Urinary bladder (tissue), 3 donors: ENCODE measurements at regions not wholly inside any gene's neighbourhood (a gene's known extent, or its start where the extent isn't known, plus 50 kb on each side); places are given as distances from the start of the nearest gene placed in this dataset.

Experiments used
- DNase-seq: peaks from one replicate; pipeline ENCODE4 v3.0.0-alpha.2; 2015; ENCODE audit errors: extremely low spot score
- H3K27ac ChIP-seq: one replicate; pipeline ENCODE4 v1.5.1; 2013; ENCODE audit warnings: low read depth, mild to moderate bottlenecking, moderate library complexity
- H3K36me3 ChIP-seq: one replicate; pipeline ENCODE4 v1.6.1; 2013; ENCODE audit warnings: mild to moderate bottlenecking, moderate library complexity; ENCODE audit not compliant: insufficient read depth
- H3K4me1 ChIP-seq: one replicate; pipeline ENCODE4 v1.6.1; 2013; ENCODE audit warnings: mild to moderate bottlenecking, moderate library complexity; ENCODE audit not compliant: insufficient read depth
- H3K4me3 ChIP-seq: one replicate; pipeline ENCODE4 v1.5.1; 2013; ENCODE audit warnings: low read depth, low read length
- WGBS: extraction: QIAGEN DNeasy Blood & Tissue Kit; methylation state at CpG from one replicate; pipeline ENCODE4 v1.1.7; 2013; 5-methylcytosine and 5-hydroxymethylcytosine counted together
- donor health status: healthy with polysubstance abuse.
- donor health status: healthy.

DNA sequence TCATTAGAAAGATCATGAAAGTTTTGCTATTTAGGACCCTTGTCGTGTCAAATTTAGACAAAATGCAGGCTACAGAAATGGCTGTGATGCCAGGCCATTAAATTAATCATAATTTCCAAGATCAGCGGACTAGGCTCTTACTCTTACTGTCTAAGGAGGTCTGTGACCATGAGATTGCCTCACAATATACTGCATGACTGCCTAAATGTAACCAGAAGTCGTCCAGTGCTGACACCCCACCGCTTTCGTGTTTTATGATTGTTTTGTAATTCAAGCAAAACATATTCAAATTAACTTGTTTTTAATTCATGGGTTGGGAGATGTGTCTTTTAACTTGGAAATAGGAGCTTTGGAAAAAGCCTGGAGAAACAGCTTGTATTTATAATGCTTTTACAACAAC, 947.5 kb downstream of the BRINP3 start:
- H3K4me1 ChIP-seq = no peaks in the 10 kb centered on the region
- 63% methylated on average over 5 of the region's 5 CpGs for WGBS
- no peak overlapping the region for H3K27ac ChIP-seq
- no peaks in the 10 kb centered on the region for H3K36me3 ChIP-seq
- H3K4me3 ChIP-seq = no peak overlapping the region
- no peak for DNase-seq

DNA sequence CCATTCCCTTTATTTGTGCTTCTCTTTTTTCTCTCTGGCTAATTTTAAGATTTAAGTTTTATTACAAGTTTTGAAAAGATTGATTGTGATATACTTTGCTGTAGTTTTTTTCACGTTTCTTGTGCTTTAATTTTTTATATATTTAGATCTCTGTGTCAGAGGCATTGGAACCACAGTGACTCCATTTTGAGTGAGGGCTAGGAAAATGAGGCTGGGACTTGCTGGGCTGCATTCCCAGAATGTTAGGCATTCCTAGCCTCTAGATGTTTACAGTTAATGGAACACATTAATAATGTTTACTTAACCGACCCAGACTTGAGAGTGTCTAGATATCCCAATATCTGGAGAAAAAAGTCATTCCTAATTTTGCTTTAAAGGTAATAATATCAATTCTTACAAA, 939.4 kb downstream of the BRINP3 start:
- WGBS = 59% methylated on average over 2 of the region's 2 CpGs
- Histone ChIP-seq H3K36me3 (no peaks in the 10 kb centered on the region), H3K4me3 (no peak overlapping the region), H3K4me1 (no peaks in the 10 kb centered on the region), H3K27ac (no peak overlapping the region)
- no peak for DNase-seq

DNA sequence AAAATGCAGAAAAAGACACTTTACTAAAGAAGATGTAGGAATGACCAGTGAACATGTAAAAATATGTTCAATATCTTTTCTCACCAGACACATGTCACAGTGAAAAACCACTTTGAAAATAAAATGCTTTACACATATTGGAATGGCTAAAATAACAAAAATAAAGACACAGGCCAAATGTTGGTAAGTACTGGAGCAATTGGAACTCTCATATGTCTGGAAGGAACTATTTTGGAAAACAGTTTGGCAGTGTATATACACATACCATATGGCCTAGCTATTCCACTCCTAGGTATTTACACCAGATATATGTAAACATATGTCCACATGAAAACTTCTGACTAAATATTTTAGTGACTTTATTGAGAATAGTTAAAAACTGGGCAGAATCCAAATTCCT, 927.2 kb downstream of the BRINP3 start:
- Histone ChIP-seq H3K4me3 (no peak overlapping the region), H3K36me3 (no peaks in the 10 kb centered on the region), H3K27ac (no peak overlapping the region), H3K4me1 (no peaks in the 10 kb centered on the region)
- no peak for DNase-seq

DNA sequence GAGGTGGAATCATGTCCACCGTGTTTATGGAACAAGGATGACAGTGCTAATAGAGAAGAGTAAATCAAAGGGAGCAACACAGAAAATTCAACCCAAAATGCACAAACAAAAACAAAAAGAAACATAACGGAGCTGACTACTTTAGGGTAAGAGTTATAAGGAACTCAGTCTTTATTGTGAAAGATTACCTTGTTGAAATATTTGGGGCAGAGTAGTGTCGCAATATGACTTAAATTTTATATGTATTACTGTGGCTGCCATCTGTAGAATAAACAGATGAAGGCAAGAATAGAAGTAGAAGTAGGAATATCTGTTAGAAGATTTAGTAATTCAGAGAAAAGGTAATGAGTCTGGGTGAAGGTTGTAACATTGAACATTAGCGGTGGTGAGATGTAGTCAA, 913.9 kb downstream of the BRINP3 start:
- WGBS = 93% methylated on average over 4 of the region's 4 CpGs
- H3K4me1 ChIP-seq = no peaks in the 10 kb centered on the region
- H3K27ac ChIP-seq = no peak overlapping the region
- no peak for DNase-seq
- no peaks in the 10 kb centered on the region for H3K36me3 ChIP-seq
- H3K4me3 ChIP-seq = no peak overlapping the region

DNA sequence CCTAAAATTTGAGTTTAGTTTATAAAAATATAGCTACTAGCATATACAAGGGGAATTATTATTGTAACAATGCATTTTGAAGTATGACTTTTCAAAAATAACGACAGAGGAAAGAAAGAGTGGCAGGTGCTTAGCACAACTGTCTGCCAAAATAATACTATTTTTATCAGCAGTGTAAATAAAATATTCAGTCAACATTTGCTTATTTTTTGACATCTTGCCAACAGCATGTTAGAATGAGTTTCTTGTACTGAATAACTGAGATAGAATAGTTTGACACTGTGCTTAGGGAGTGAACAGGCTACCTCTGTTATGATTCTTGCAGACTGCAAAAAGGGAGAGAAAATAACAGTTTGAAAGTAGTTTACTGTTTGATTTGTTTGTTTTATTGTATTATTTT, 909.8 kb downstream of the BRINP3 start:
- Histone ChIP-seq H3K27ac (no peak overlapping the region), H3K36me3 (no peaks in the 10 kb centered on the region), H3K4me1 (no peaks in the 10 kb centered on the region), H3K4me3 (no peak overlapping the region)
- no peak for DNase-seq
- 45% methylated on average over 1 of the region's 1 CpG for WGBS

DNA sequence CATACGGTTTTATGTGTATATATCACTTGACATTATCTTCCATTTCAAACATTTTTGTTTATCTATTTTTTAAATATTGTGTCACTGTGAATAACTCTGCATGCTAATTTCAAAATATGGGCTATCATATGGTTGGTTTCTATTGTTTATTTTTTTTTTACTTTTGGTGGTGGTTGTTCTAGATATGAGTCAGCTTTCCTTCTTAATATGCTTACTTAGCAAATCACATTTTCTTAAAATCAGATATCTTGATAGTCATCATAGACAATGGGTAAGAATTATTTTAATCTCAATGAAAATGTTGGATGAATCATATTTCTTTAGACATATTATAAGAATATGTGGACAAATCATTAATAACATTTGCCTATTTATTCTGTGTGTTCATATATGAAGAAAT, 881.5 kb downstream of the BRINP3 start:
- no peaks in the 10 kb centered on the region for H3K36me3 ChIP-seq
- 43% methylated on average over 1 of the region's 1 CpG for WGBS

DNA sequence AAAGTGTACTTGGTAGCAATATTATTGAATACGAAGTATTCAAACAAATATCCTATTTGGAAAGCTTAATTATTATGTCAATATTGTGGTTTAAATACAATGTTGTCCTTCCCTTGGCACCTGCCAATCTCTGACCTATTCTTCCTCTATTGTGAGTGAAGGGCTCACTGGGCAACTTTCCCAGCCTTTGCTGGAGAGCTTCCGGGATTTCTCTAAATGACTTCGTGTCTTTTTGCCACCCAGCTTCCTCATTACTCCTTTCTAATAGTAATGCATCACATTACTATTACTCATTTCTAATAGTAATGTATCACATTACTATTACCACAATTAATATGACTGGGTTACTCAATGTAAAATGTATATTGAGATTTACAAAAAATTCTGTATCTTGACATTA, 880.6 kb downstream of the BRINP3 start:
- Histone ChIP-seq H3K27ac (no peak overlapping the region), H3K4me3 (no peak overlapping the region), H3K36me3 (no peaks in the 10 kb centered on the region), H3K4me1 (no peaks in the 10 kb centered on the region)
- 77% methylated on average over 3 of the region's 3 CpGs for WGBS
- DNase-seq = no peak

More for the DNA sequence above, 881.5 kb downstream of the BRINP3 start:
- Histone ChIP-seq H3K4me3 (no peak overlapping the region), H3K4me1 (no peaks in the 10 kb centered on the region), H3K27ac (no peak overlapping the region)
- DNase-seq = no peak

DNA sequence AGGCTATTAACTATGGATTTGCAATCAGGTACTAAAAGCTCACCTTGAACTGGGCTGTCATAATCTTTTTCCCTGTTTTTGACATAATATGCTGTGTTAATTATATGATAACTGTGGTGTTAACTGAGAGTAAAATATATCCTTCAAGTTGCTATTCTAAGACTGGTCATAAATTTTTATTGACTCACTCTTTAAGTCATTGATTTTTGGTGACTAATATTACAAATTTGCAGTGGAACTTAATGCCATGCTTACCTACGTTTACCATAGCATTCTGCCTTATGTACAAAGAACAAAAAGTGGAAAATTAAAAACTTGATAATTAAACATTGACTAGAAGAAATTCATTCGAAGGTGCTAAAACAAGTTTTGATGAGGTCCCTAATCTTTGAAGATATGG, 872.4 kb downstream of the BRINP3 start:
- Histone ChIP-seq H3K4me1 (no peaks in the 10 kb centered on the region), H3K4me3 (no peak overlapping the region), H3K27ac (no peak overlapping the region), H3K36me3 (no peaks in the 10 kb centered on the region)
- DNase-seq = no peak
- 81% methylated on average over 2 of the region's 2 CpGs for WGBS

DNA sequence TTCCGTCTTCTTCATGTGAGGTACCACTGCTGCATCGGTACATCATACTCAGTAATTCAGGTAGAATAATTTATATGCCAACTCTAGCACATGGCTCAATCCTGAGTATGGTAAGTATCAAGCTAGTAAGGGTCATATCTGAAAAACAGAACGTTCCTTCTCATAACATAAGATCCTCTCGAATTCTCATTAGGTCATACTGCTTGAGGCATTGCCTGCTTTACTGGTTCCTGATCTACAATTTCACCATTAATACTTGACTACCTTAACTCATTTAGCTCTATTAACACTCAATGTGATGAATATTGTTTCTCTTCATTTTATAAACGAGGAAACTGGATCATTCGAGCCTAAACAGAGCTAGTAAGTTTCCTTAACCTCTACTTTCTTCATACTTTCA, 871.6 kb downstream of the BRINP3 start:
- WGBS = 88% methylated on average over 6 of the region's 6 CpGs
- H3K36me3 ChIP-seq = no peaks in the 10 kb centered on the region
- H3K4me3 ChIP-seq = no peak overlapping the region
- H3K27ac ChIP-seq = no peak overlapping the region
- DNase-seq = no peak
- H3K4me1 ChIP-seq = no peaks in the 10 kb centered on the region

DNA sequence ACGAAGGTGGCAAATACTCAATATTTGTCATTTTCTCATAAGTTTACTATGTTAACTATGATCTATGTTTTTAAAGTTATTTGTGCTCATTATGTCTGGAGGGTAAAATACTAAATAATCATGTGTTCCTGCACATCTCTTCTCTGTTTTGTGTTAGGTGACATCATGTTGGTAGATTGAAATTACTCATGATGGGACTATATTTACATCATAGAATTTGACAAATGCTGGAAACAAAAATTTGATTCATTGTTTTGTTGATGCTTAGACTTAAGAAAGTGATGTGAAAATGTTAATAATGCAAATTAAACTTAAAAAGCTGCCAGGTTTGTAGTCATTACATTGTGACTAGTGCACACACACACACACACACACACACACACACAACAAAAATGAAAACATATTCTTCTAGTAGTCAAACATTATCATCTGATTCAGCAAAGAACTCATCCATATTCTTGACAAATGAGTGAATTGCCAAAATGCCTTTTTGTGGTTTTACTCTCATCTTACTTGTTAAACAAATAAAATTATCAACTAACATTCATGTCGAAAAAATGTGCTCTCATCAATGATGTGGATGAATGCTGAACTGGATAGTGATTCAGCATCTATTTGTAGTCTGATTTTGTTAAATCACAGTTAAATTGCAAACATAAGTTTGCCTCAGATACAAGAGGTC, 870.7 kb downstream of the BRINP3 start:
- no peak overlapping the region for H3K4me3 ChIP-seq
- 85% methylated on average over 2 of the region's 2 CpGs for WGBS

DNA sequence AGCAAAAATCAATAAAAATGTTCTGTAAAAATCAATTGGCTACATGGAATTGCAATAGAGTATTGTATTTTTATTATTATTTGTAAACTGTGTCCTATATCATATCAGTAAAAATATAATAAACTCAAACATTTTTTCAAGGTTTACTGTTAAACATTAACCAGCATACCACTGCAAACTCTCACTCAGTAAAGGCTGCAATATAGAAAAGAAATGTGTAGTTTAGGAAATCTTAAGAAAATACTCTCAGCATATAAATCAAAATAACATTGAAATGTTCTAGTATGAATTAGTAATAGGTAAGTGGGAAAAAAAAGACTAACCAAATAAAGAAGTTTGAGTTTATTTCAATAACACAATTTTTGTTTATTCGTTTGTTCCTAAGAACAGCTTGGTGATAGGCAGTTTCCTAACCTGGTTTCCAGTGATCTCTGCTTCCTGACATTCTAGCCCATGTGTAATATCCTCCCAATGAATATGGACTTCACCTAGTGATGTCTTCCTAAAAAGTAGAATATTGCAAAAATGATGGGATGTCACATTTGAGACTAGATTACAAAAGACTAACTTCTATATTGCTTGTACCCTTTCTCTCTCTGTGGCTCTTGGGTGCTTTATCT, 870.1 kb downstream of the BRINP3 start:
- no peak overlapping the region for H3K27ac ChIP-seq
- no peak overlapping the region for H3K4me3 ChIP-seq
- WGBS = 94% methylated on average over 1 of the region's 1 CpG
- no peaks in the 10 kb centered on the region for H3K36me3 ChIP-seq
- no peak for DNase-seq
- H3K4me1 ChIP-seq = no peaks in the 10 kb centered on the region

More for the DNA sequence above, 870.7 kb downstream of the BRINP3 start:
- DNase-seq = no peak
- Histone ChIP-seq H3K36me3 (no peaks in the 10 kb centered on the region), H3K27ac (no peak overlapping the region), H3K4me1 (no peaks in the 10 kb centered on the region)

DNA sequence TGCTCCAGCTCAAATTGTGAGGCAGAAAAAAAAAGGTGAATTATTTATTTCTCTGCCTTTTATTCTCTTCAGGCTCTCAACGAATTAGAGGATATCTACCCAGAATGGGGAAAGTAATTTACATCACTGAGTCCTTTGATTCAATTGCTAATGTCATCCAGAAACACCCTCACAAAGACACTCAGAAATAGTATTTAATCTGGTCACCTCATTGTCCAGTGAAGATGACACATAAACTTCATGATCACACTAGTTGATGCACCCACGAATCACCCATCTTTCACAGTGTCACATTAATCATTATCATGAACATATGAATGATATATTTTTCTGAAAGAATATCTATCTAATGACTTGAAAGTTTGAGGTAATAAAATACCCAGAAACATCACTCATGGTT, 868.5 kb downstream of the BRINP3 start:
- Histone ChIP-seq H3K36me3 (no peaks in the 10 kb centered on the region), H3K27ac (no peak overlapping the region), H3K4me3 (no peak overlapping the region), H3K4me1 (no peaks in the 10 kb centered on the region)
- WGBS = 78% methylated on average over 2 of the region's 2 CpGs
- no peak for DNase-seq

DNA sequence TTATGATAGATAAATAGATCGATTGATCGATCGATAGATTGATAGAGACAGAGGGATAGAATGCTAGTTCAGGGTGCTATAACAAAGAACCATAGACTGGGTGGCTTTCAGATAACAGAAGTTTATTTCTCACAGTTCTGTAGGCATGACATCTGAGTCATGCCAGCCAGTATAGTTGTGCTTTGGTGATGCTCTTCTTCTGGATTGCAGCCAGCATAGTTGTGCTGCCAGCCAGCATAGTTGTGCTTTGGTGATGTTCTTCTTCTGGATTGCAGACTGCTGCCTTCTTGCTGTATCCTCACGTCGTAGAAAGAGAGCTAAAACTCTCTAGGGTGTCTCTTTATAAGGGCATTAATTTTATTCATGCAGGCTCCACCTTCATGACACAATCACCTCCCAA, 860.8 kb downstream of the BRINP3 start:
- H3K4me3 ChIP-seq = no peak overlapping the region
- 65% methylated on average over 5 of the region's 5 CpGs for WGBS
- H3K27ac ChIP-seq = no peak overlapping the region
- no peaks in the 10 kb centered on the region for H3K4me1 ChIP-seq
- DNase-seq = no peak
- H3K36me3 ChIP-seq = no peaks in the 10 kb centered on the region

DNA sequence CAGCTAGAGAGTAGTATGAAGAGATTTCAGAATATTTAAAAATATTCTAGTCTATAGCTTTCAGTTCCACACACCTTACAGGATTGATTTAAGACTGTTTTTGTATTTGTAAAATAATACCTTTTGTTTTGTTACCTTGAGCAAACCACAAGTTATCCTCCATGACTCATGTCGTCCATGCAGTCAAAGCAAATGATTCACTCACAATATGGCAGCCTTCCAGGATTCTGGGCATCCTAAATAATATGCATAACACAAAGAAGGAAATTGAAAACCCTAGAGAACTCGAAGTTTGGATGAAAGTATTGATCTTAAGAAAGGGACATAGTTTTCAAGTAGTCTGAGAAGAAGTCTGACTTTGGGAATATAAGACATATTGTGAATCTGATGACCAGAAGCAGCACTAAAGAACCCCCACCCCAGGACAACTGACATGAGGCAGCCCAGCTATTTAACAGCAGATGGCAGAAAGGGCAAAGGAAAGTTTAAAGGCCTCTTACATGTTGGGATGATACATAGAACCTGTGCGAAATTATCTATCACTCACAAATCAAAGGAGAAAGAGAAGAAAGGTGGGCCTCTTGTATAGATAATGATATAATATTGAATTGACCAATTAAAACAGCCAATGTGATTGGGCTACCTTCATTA, 857.9 kb downstream of the BRINP3 start:
- WGBS = 69% methylated on average over 3 of the region's 3 CpGs
- no peak overlapping the region for H3K27ac ChIP-seq
- no peak overlapping the region for H3K4me3 ChIP-seq
- DNase-seq = no peak
- H3K36me3 ChIP-seq = no peaks in the 10 kb centered on the region
- H3K4me1 ChIP-seq = no peaks in the 10 kb centered on the region
